GM21576 (cell line): ENCODE measurements at regions not wholly inside any gene's neighbourhood (a gene's known extent, or its start where the extent isn't known, plus 50 kb on each side); places are given as distances from the start of the nearest gene placed in this dataset.
"Not testable (repeated sequence)": the region's sequence is repeated elsewhere in the genome, so short reads cannot be mapped to it uniquely, and the experiment has no call there.

ENCODE experiments used
- ATAC-seq: cut with Tn5 transposase; IDR thresholded peaks from one replicate; pipeline ENCODE4 v1.9.1; 2021; ENCODE audit warnings: mild to moderate bottlenecking, moderate library complexity; ENCODE audit not compliant: unreplicated experiment

DNA sequence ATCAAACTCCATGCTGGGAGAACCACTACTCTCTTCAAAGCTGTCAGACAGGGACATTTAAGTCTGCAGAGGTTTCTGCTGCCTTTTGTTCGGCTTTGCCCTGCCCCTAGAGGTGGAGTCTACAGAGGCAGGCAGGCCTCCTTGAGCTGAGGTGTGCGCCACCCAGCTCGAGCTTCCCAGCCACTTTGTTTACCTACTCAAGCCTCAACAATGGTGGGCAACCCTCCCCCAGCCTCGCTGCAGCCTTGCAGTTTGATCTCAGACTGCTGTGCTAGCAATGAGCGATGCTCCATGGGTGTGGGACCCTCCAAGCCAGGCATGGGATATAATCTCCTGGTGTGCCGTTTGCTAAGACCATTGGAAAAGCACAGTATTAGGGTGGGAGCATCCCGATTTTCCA is 185.3 kb downstream of the COX18 start:
- ATAC-seq = not testable (repeated sequence)

DNA sequence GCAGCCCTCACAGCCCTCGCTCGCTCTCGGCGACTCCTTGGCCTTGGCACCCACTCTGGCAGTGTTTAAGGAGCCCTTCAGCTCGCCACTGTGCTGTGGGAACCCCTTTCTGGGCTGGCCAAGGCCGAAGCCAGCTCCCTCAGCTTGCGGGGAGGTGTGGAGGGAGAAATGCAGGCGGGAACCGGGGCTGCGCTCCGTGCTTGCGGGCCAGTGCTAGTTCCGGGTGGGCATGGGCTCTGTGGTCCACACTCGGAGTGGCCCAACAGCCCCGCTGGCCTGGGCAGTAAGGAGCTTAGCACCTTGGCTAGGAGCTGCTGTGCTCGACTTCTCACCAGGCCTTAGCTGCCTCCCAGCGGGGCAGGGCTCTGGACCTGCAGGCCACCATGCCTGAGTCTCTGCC is 192.6 kb downstream of the COX18 start:
- no peak for ATAC-seq

GRCh38 chr4:72875545-72875944 is 194.0 kb downstream of the COX18 start:
- no peak for ATAC-seq

- no peak for ATAC-seq
These were observed 194.4 kb downstream of the COX18 start for GRCh38 chr4:72875138-72875537.

DNA sequence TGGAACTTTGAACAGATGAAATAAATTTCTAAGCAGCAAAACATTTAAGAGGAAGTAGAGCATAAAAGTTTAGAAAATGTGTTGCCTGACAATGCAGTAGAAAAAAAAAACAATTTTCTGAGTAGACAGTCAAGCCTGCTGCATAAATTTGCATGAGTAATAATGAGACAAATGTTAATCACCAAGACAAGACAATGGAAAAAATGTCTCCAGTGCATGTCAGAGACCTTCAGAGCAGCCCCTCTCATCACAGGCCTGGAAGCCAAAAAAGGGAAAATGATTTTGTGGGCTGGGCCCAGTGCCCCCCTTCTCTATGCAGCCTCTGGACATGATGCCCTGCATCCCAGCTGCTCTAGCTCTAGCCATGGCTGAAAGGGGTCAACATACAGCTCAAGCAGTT is 204.6 kb downstream of the COX18 start:
- ATAC-seq = no peak

- not testable (repeated sequence) for ATAC-seq
These were observed 205.2 kb downstream of the COX18 start for GRCh38 chr4:72864277-72864676.

GRCh38 chr4:72860766-72861165 is 208.8 kb downstream of the COX18 start:
- ATAC-seq = no peak

- no peak for ATAC-seq
These were observed 211.2 kb downstream of the COX18 start for GRCh38 chr4:72858328-72858727.

DNA sequence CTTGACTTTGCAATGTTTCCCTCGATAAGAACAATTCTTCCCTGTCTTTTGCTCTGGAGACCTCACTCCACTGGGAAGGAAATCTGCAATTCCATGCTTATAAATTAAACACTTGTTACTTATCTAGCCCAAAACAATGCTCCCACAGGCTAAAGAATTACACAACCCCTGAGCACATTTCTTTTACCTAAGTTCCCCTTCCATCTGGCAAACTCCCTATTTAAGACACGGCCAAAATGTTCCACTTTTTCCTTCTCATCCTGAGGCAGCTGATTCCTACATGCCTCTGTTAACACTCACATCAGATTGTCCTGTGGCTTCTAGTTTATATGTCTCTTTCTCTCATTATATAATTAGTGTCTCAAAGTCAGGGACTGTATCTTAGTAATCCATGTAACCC is 211.7 kb downstream of the COX18 start:
- no peak for ATAC-seq

GRCh38 chr4:72857216-72857615 is 212.3 kb downstream of the COX18 start:
- no peak for ATAC-seq

DNA sequence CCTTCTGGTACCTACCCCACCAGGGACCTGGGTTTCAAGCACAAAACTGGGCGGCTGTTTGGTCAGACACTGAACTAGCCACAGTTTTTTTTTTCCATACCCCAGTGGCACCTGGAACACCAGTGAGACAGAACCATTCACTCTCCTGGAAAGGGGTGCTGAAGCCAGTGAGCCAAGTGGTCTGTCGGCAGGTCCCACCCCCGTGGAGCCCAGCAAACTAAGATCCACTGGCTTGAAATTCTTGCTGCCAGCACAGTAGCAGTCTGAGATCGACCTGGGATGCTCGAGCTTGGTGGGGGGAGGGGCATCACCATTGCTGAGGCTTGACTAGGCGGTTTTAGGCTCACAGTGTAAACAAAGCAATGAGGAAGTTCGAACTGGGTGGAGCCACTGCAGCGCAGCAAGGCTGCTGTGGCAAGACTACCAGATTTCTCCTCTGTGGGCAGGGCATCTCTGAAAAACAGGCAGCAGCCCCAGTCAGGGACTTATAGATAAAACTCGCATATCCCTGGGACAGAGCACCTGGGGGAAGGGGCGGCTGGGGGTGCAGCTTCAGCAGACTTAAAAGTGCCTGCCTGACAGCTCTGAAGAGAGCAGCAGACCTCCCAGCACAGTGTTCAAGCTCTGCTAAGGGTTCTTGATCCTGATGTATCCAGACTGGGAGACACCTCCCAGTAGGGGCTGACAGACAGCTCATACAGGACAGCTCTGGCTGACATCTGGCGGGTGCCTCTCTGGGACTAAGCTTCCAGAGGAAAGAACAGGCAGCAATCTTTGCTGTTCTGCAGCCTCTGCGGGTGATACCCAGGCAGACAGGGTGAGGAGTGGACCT is 223.0 kb downstream of the COX18 start:
- ATAC-seq = no peak

GRCh38 chr4:72843466-72843865 is 226.1 kb downstream of the COX18 start:
- ATAC-seq = no peak

- no peak for ATAC-seq
These were observed 227.2 kb downstream of the COX18 start for GRCh38 chr4:72842323-72842722.

- not testable (repeated sequence) for ATAC-seq
These were observed 229.3 kb downstream of the COX18 start for GRCh38 chr4:72840166-72840565.

GRCh38 chr4:72828864-72829263 is 240.7 kb downstream of the COX18 start:
- no peak for ATAC-seq

DNA sequence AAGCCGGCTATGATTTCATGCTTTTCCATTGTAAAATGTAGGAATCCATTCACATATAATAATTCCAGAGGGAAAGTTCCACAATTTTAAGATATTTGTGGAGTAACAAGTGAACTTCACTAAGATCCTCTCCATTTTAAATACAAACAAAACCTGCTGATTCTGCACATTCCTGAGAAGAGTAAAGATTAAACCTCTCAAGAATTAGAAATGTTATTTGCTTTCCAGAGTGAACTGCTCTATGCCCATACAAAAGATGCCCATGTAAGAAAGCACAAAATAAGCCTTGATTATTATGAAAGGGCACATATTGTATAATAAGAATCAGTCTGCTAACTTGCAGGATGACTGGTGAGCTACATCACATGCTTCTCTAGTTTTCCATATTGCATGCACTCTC is 241.5 kb downstream of the COX18 start:
- ATAC-seq = no peak

DNA sequence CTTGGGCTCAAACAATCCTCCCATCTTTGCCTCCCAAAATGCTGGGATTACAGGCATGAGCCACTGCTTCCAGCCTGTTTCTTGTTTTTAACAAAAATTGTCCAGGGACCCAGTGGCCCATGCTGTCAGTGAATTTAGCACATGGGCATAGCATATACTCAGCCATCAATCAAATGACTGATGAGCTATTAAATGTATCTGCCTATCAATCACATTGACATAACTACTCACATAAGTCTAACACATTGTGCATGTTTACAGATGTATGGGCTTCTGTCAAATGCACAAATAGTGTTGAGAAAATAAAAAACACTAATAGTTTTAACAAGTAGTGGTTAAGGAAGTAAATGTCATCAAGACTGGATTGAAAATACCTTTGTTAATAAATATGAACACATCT is 249.4 kb downstream of the COX18 start:
- ATAC-seq = no peak

GRCh38 chr4:72817012-72817411 is 248.0 kb upstream of the ADAMTS3 start:
- ATAC-seq = no peak

DNA sequence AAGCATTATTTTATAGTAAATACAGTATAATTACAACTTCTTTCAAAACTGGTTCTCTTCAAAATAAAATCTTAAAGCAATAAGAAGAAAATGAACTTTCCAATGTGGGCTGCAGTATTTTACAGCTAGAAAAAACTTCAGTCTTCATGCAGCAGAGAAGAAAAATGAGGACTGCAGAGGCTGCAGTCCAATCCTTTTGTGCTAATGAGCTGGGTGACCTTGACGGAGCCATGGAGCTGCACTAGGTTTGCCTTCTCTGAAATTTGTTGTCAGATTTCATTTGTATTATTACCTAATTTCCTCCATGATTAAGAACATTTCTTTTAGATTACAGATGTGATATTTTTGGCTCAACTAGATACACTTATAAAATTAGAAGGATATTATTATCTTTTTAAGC is 245.2 kb upstream of the ADAMTS3 start:
- ATAC-seq = no peak

- ATAC-seq = no peak
These were observed 240.2 kb upstream of the ADAMTS3 start for GRCh38 chr4:72809208-72809607.

DNA sequence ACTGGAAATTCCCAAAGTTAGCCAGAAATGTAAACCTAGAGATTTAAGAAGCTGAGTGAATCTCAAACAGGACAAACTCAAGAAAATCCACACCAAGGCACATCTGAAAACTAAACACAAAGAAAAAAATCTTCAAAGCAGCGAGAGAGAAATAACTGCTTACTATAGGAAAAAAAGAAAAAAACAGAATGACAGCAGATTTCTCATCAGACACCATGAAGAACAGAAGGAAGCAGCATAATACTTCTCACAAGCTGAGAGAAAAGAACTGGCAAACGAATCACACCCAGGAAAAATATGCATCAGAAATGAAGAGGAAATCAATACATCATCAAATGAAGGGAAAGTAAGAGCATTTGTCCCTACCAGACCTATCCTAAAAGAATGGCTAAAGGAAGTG is 236.3 kb upstream of the ADAMTS3 start:
- no peak for ATAC-seq

DNA sequence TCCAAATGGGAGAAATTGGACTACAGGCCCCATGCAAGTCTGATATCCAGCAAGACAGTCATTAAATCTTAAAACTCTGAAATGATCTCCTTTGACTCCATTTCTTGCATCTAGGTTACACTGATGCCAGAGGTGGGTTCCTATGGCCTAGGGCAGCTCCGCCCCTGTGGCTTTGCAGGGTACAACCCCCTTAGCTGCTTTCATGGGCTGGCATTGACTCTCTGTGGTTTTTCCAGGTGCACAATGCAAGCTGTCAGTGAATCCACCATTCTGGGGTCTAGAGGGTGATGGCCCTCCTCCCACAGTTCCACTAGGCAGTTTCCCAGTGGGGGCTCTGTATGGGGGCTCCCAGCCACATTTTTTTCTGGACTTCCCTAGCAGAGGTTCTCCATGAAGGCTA is 228.5 kb upstream of the ADAMTS3 start:
- no peak for ATAC-seq

DNA sequence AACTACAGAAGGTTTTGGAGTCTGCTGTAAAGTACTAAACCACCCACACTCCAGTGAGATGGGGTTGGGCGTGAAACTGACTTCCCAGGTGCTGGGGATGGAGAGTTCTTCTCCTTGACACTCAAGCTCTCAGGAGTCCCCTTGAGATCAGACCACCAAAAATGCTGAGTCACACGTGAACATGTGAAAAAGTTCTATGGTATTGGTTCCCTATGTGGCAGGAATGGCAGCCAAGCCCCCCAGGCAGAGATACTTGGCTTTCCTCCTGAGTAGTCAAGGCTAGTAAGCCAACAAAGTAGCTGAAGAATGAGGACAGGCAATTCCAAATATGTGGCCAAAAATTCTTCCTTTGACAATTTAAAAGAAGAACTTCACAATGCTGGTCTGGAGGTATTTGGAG is 222.0 kb upstream of the ADAMTS3 start:
- no peak for ATAC-seq
